ENCODE measurements at regions not wholly inside any gene's neighbourhood (a gene's known extent, or its start where the extent isn't known, plus 50 kb on each side); places are given as distances from the start of the nearest gene placed in this dataset.

GRCh38 chr16:73193464-73193863 lies 145.5 kb upstream of the ZFHX3 start:
- no peak for TF ChIP-seq POLR2A (IDR thresholded peaks at IDR 0.05)
- no peak for TF ChIP-seq CTCF (IDR thresholded peaks at IDR 0.05)
- TF ChIP-seq POLR2AphosphoS5 (IDR thresholded peaks at IDR 0.05), result no peak
- no peak for TF ChIP-seq EP300 (IDR thresholded peaks at IDR 0.05)

Measured in upper lobe of left lung (tissue), 4 donors.